ENCODE measurements at regions not wholly inside any gene's neighbourhood (a gene's known extent, or its start where the extent isn't known, plus 50 kb on each side); places are given as distances from the start of the nearest gene placed in this dataset.

DNA sequence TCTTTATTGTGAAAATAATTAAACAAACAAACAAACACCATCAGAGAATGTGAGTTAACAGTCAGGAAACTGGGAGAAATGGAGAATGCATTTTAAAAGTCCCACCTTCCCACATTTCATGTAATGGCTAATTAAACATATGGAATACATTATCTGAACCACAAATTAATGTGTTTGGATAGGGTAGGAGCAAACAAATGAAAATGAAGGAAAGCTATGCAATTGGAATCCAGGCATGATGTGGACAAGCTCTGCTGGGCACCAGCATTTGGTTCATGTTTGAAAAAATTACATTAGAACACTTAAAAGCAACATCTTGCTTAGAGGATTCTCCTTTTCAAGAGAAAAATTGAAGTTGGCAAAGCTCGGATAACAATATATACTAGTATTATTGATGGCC, 628.1 kb downstream of the LMO4 start:
- Mint-ChIP-seq H3K9me3 (no peaks in the 10 kb centered on the region), H3K4me3 (no peak overlapping the region), H3K4me1 (peaks cover 0 to 8% of the 10 kb centered on the region in 2 donors), H3K27ac (no peak overlapping the region), H3K36me3 (no peaks in the 10 kb centered on the region), H3K27me3 (ENCODE audit: low read depth in 3 of 3) (peaks cover 7 to 18% (median 10%) of the 10 kb centered on the region in 3 donors)
- DNase-seq, result no peak

GRCh38 chr1:87957331-87957730, 628.7 kb downstream of the LMO4 start:
- no peak for DNase-seq
- no peak overlapping the region for H3K4me3 Mint-ChIP-seq
- H3K4me1 Mint-ChIP-seq, result peaks cover 0 to 8% of the 10 kb centered on the region in 2 donors
- no peaks in the 10 kb centered on the region for H3K36me3 Mint-ChIP-seq
- H3K27ac Mint-ChIP-seq, result no peak overlapping the region
- no peaks in the 10 kb centered on the region for H3K9me3 Mint-ChIP-seq
- H3K27me3 Mint-ChIP-seq (ENCODE audit: low read depth in 3 of 3), result peaks cover 7 to 13% (median 8%) of the 10 kb centered on the region in 3 donors

DNA sequence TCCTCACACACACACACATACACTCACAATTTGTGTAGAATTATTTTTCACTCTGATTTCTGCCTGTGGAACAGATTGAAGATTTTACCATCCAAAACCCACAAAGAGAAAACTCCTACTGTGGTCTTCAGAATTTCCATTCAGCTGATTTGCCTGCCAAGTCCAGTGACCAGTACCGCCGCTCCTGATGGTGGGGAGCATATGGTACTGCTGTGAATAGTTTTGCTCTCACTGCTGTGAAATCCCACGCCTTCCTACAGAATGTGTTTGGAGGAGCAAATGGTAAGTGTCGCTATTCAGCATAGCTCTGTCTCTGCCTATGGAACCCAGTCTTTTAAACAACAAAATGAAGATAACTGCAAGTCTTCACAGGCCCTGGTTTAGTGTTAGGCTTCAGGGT, 629.5 kb downstream of the LMO4 start:
- Mint-ChIP-seq H3K27ac (no peak overlapping the region), H3K4me3 (no peak overlapping the region), H3K27me3 (ENCODE audit: low read depth in 3 of 3) (peaks cover 6 to 11% (median 7%) of the 10 kb centered on the region in 3 donors), H3K4me1 (peaks cover 0 to 8% of the 10 kb centered on the region in 2 donors), H3K36me3 (no peaks in the 10 kb centered on the region), H3K9me3 (no peaks in the 10 kb centered on the region)
- no peak for DNase-seq

DNA sequence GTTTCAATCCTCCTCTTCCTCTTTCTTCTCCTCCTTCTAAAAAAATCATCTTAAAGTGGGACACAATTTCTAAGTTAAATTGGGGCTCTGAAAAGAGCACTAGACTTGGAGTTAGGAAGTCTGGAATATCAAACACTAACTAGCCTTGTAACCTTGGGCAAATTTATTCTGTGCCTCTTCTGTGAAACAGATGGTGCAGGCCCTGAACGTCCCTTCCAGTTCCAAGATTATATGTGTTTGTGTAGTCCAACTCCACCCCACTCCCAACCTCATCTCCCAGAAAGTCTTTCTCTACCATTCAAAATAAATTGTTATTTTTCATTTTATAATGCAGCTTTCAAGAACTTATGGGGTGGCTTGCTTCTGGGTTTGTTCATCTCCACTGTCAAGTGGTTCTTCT, 630.0 kb downstream of the LMO4 start:
- DNase-seq, result no peak
- Mint-ChIP-seq H3K4me3 (no peak overlapping the region), H3K27ac (no peak overlapping the region), H3K9me3 (no peaks in the 10 kb centered on the region), H3K27me3 (ENCODE audit: low read depth in 3 of 3) (peaks cover 5 to 14% (median 7%) of the 10 kb centered on the region in 3 donors), H3K36me3 (no peaks in the 10 kb centered on the region), H3K4me1 (peaks cover 0 to 4% of the 10 kb centered on the region in 2 donors)

- Mint-ChIP-seq H3K4me1 (no peaks in the 10 kb centered on the region), H3K4me3 (no peak overlapping the region), H3K36me3 (no peaks in the 10 kb centered on the region), H3K27me3 (ENCODE audit: low read depth in 3 of 3) (peaks cover 3 to 12% (median 6%) of the 10 kb centered on the region in 3 donors), H3K27ac (no peak overlapping the region), H3K9me3 (no peaks in the 10 kb centered on the region)
- DNase-seq, result no peak
Measured at GRCh38 chr1:87959236-87959635, 630.6 kb downstream of the LMO4 start.

- H3K27me3 Mint-ChIP-seq (ENCODE audit: low read depth in 3 of 3), result peaks cover 0 to 12% (median 5%) of the 10 kb centered on the region in 3 donors
- H3K4me3 Mint-ChIP-seq, result no peak overlapping the region
- no peaks in the 10 kb centered on the region for H3K36me3 Mint-ChIP-seq
- H3K4me1 Mint-ChIP-seq, result no peaks in the 10 kb centered on the region
- H3K27ac Mint-ChIP-seq, result no peak overlapping the region
- H3K9me3 Mint-ChIP-seq, result no peaks in the 10 kb centered on the region
- no peak for DNase-seq
Measured at GRCh38 chr1:87961992-87962391, 633.3 kb downstream of the LMO4 start.

DNA sequence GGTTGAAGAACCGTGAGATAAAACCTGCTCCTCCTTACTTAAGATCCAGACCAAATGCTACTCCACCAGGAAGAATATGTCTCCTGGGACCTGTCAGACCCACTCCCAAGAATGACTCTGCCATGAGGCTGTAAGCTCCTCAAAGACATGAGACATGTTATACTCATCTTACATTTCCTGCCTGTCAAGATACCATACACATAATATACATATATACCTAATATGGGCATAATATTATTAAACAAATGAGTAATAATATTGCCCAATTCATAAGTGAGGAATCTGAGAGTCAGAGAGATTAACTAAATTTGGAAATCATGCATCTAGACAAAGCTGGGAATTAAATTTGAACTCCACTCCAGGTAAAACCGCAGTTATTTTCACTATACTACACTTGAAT, 634.9 kb downstream of the LMO4 start:
- Mint-ChIP-seq H3K4me3 (no peak overlapping the region), H3K36me3 (no peaks in the 10 kb centered on the region), H3K4me1 (no peaks in the 10 kb centered on the region), H3K27ac (no peak overlapping the region), H3K9me3 (no peaks in the 10 kb centered on the region), H3K27me3 (ENCODE audit: low read depth in 3 of 3) (peaks cover 0 to 12% (median 5%) of the 10 kb centered on the region in 3 donors)
- no peak for DNase-seq

- H3K27me3 Mint-ChIP-seq (ENCODE audit: low read depth in 3 of 3), result peaks cover 0 to 7% (median 2%) of the 10 kb centered on the region in 3 donors
- no peaks in the 10 kb centered on the region for H3K36me3 Mint-ChIP-seq
- H3K4me1 Mint-ChIP-seq, result no peaks in the 10 kb centered on the region
- DNase-seq, result no peak
- H3K9me3 Mint-ChIP-seq, result no peaks in the 10 kb centered on the region
- no peak overlapping the region for H3K27ac Mint-ChIP-seq
- no peak overlapping the region for H3K4me3 Mint-ChIP-seq
Measured at GRCh38 chr1:87965193-87965592, 636.5 kb downstream of the LMO4 start.

DNA sequence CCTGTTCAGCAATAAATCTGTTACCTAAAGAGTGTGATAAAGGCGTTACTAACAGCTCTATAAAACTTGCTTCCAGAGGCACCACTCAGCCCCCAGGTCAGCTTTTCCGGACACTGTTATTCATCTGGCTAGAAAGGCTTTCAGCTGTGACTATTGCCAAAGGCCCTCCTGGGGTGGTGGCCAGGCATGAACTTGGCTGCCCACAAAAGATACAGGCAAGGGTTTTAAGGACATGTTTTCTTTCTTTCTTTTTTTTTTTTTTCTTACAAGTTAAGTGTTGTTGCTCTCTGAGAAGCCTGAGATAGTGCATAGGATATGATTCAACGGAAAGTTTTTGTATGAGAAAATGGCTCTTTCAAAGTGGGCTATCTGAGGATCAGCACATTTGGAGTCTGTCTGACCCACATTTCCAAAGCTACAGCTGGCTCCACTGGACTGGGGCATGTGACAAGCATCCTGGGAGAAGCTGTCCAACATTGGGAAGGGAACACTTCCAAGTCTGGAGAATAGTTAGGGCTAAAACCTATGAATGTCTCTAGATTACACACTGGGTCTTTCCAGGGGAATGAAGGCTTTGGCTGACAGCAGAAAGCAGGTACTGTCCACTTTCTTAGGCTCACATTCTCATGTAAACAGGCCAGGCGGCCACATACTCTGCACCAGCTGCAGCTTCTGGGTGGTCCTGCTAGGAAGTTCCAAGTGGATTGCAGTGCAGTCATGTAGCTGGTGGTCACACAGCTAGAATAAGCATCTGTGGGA, 639.7 kb downstream of the LMO4 start:
- no peak overlapping the region for H3K4me3 Mint-ChIP-seq
- H3K4me1 Mint-ChIP-seq, result no peaks in the 10 kb centered on the region
- DNase-seq, result no peak
- H3K36me3 Mint-ChIP-seq, result no peaks in the 10 kb centered on the region
- no peaks in the 10 kb centered on the region for H3K9me3 Mint-ChIP-seq
- no peak overlapping the region for H3K27ac Mint-ChIP-seq
- H3K27me3 Mint-ChIP-seq (ENCODE audit: low read depth in 3 of 3), result peaks cover 0 to 4% (median 0%) of the 10 kb centered on the region in 3 donors

DNA sequence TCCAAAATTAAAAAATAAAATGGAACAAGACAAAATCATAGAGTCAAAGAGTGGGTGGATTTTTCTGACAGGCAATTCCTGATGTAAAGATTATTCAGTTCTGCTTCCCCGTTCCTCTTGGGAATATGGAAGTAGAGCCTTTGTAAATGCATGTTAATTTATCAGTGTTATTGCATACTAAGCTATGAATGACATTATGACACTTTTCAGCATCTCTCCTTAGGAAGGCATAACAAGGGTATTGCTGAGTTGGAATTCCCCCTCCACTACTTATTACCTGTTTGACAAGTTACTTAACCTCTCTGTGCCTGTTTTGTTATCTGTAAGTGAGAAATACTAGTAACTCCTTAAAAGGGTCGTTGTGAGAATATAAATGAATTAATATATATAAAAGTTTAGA, 640.4 kb downstream of the LMO4 start:
- Mint-ChIP-seq H3K4me3 (no peak overlapping the region), H3K27me3 (ENCODE audit: low read depth in 3 of 3) (peaks cover 0 to 2% (median 0%) of the 10 kb centered on the region in 3 donors)

DNA sequence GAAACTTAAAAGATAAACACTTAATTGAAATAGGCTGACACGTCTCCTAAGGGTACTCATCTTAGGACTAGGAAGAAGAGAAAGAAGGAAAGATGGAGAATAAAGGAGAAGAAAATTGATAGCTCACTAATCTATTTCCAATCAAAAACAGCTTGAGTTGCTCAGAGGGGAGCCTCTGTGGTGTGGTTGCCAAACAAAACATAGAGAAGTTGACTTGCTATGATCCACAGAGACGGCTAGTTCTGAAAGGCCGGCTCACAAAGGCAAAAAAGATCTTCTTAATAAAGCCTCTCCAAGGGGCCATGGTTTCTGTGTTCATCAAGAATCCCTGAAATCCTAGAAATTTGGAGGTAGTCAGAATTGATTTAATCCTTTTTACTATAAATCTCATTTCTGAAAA, 644.1 kb downstream of the LMO4 start:
- Mint-ChIP-seq H3K27me3 (ENCODE audit: low read depth in 3 of 3) (peaks cover 0 to 2% (median 0%) of the 10 kb centered on the region in 3 donors), H3K36me3 (no peaks in the 10 kb centered on the region), H3K4me3 (no peak overlapping the region), H3K9me3 (no peaks in the 10 kb centered on the region), H3K27ac (no peak overlapping the region), H3K4me1 (no peaks in the 10 kb centered on the region)
- no peak for DNase-seq

More for the DNA sequence above, 640.4 kb downstream of the LMO4 start:
- no peaks in the 10 kb centered on the region for H3K9me3 Mint-ChIP-seq
- H3K4me1 Mint-ChIP-seq, result no peaks in the 10 kb centered on the region
- no peak overlapping the region for H3K27ac Mint-ChIP-seq
- DNase-seq, result no peak
- H3K36me3 Mint-ChIP-seq, result no peaks in the 10 kb centered on the region

- H3K36me3 Mint-ChIP-seq, result no peaks in the 10 kb centered on the region
- no peak overlapping the region for H3K27ac Mint-ChIP-seq
- H3K27me3 Mint-ChIP-seq (ENCODE audit: low read depth in 3 of 3), result peaks cover 0 to 2% (median 0%) of the 10 kb centered on the region in 3 donors
- no peak overlapping the region for H3K4me3 Mint-ChIP-seq
- no peaks in the 10 kb centered on the region for H3K9me3 Mint-ChIP-seq
- H3K4me1 Mint-ChIP-seq, result no peaks in the 10 kb centered on the region
- DNase-seq, result no peak
Measured at GRCh38 chr1:87973896-87974295, 645.2 kb downstream of the LMO4 start.

GRCh38 chr1:87976316-87976715, 647.6 kb downstream of the LMO4 start:
- Mint-ChIP-seq H3K27ac (no peak overlapping the region), H3K9me3 (no peaks in the 10 kb centered on the region), H3K4me3 (no peak overlapping the region), H3K36me3 (no peaks in the 10 kb centered on the region), H3K27me3 (ENCODE audit: low read depth in 3 of 3) (peaks cover 0 to 2% (median 0%) of the 10 kb centered on the region in 3 donors), H3K4me1 (no peaks in the 10 kb centered on the region)
- DNase-seq, result no peak

DNA sequence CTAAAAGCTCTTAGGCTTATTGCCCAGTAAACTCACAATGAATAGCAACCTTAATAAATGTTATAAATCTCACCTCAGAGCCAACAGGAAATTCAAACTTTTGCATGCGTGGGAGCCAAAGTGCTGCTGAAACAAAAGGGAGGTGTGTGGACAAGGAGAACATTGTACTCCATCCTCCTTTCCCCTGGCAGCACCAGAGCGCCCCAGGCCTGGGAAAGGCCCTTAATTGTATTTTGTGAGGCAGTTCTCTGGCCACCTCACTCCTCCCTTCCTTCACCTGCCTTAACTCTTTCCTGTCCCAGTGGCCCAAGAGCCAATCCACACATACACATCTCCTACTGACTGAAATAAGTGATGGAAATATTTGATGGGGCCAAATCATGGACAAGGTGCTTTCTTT, 648.5 kb downstream of the LMO4 start:
- Mint-ChIP-seq H3K27me3 (ENCODE audit: low read depth in 3 of 3) (peaks cover 0 to 2% (median 1%) of the 10 kb centered on the region in 3 donors), H3K4me3 (no peak overlapping the region), H3K4me1 (no peaks in the 10 kb centered on the region), H3K36me3 (no peaks in the 10 kb centered on the region), H3K9me3 (no peaks in the 10 kb centered on the region), H3K27ac (no peak overlapping the region)
- DNase-seq, result no peak

DNA sequence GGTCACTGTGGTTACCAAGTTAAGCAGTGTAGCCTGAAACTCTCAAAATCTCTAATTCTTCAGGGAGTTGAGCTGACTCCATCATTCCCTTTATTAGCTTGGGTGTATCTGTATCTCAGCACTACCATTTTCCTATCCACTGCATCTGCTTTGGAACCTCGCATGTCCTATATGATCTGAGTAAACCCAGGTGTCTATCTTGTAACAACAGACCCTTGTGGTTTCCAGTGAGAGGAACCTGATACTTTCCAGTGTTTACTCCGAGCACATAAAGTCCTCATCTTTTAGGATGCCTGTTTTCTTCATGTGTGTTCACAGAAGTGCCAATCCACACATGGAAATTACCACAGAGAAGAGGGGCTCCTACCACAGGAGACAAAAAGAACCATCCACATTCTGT, 650.4 kb downstream of the LMO4 start:
- H3K27ac Mint-ChIP-seq, result no peak overlapping the region
- H3K9me3 Mint-ChIP-seq, result peaks cover 0 to 2% (median 0%) of the 10 kb centered on the region in 6 donors
- no peaks in the 10 kb centered on the region for H3K4me1 Mint-ChIP-seq
- no peak overlapping the region for H3K4me3 Mint-ChIP-seq
- no peaks in the 10 kb centered on the region for H3K36me3 Mint-ChIP-seq
- H3K27me3 Mint-ChIP-seq (ENCODE audit: low read depth in 3 of 3), result peaks cover 0 to 3% (median 2%) of the 10 kb centered on the region in 3 donors
- no peak for DNase-seq

Measured in immature natural killer cell (primary cell).